HG03558 (cell line): ENCODE measurements at regions not wholly inside any gene's neighbourhood (a gene's known extent, or its start where the extent isn't known, plus 50 kb on each side); places are given as distances from the start of the nearest gene placed in this dataset.

Experiments
- ATAC-seq: cut with Tn5 transposase; IDR thresholded peaks from one replicate; pipeline ENCODE4 v1.9.1; 2021; ENCODE audit warnings: moderate number of reproducible peaks; ENCODE audit not compliant: unreplicated experiment; ENCODE audit errors: extremely low read depth

- no peak for ATAC-seq
Measured at GRCh38 chr9:129374651-129375050, 196.6 kb upstream of the IER5L start.

- no peak for ATAC-seq
Measured at GRCh38 chr9:129374231-129374630, 196.2 kb upstream of the IER5L start.

GRCh38 chr9:129373361-129373760 lies 195.3 kb upstream of the IER5L start:
- no peak for ATAC-seq

- ATAC-seq: no peak
Measured at GRCh38 chr9:129370770-129371169, 192.7 kb upstream of the IER5L start.

- ATAC-seq: no peak
Measured at GRCh38 chr9:129368444-129368978, 190.4 kb upstream of the IER5L start.

- no peak for ATAC-seq
Measured at GRCh38 chr9:129367287-129367686, 189.2 kb upstream of the IER5L start.

- no peak for ATAC-seq
Measured at GRCh38 chr9:129365196-129365595, 187.1 kb upstream of the IER5L start.

GRCh38 chr9:129363216-129363873 lies 185.3 kb upstream of the IER5L start:
- no peak for ATAC-seq

GRCh38 chr9:129362287-129363000 lies 184.4 kb upstream of the IER5L start:
- no peak for ATAC-seq

GRCh38 chr9:129361196-129361595 lies 183.1 kb upstream of the IER5L start:
- no peak for ATAC-seq

- no peak for ATAC-seq
Measured at GRCh38 chr9:129359916-129360536, 182.0 kb upstream of the IER5L start.

- ATAC-seq: no peak
Measured at GRCh38 chr9:129359162-129359811, 181.2 kb upstream of the IER5L start.

- ATAC-seq: no peak
Measured at GRCh38 chr9:129358621-129359154, 180.6 kb upstream of the IER5L start.

GRCh38 chr9:129357773-129358245 lies 179.7 kb upstream of the IER5L start:
- no peak for ATAC-seq

- ATAC-seq: no peak
Measured at GRCh38 chr9:129356871-129357772, 179.1 kb upstream of the IER5L start.

- ATAC-seq: no peak
Measured at GRCh38 chr9:129355631-129356030, 177.6 kb upstream of the IER5L start.

GRCh38 chr9:129354498-129354897 lies 176.4 kb upstream of the IER5L start:
- ATAC-seq: no peak

GRCh38 chr9:129353697-129354336 lies 175.8 kb upstream of the IER5L start:
- ATAC-seq: no peak
